Thoracic aorta (tissue), 2 donors: ENCODE measurements at regions not wholly inside any gene's neighbourhood (a gene's known extent, or its start where the extent isn't known, plus 50 kb on each side); places are given as distances from the start of the nearest gene placed in this dataset.

Source experiments
- ATAC-seq: fragments of 150-250 bp; one replicate; pipeline ENCODE4 v1.8.0; 2017; ENCODE audit warnings: low read depth; ENCODE audit not compliant: insufficient number of reproducible peaks, low FRiP score
- DNase-seq: peaks from one replicate; pipeline ENCODE4 v3.0.0-alpha.2; 2020; ENCODE audit warnings: low spot score
- H3K27ac ChIP-seq, 2 donors: fragments of 200-600 bp; sonication (generic); 1 replicate in 1 of 2; 2 replicates in 1 of 2; pipeline ENCODE4 v1.5.1; 2016; ENCODE audit warnings: mild to moderate bottlenecking in 2 of 2, moderate library complexity in 2 of 2
- H3K27me3 ChIP-seq: fragments of 200-600 bp; sonication (generic); replicated peaks from 2 replicates; pipeline ENCODE4 v1.6.0; 2016; ENCODE audit warnings: mild to moderate bottlenecking; ENCODE audit not compliant: insufficient read depth
- H3K36me3 ChIP-seq: fragments of 200-600 bp; sonication (generic); one replicate; pipeline ENCODE4 v1.5.1; 2016
- H3K4me1 ChIP-seq, 2 donors: fragments of 200-600 bp; sonication (generic); 1 replicate in 1 of 2; 2 replicates in 1 of 2; pipeline versions ENCODE4 v1.5.1 to v1.6.0; 2016; ENCODE audit warnings: low read depth in 2 of 2, mild to moderate bottlenecking in 1 of 2; ENCODE audit not compliant: control insufficient read depth in 1 of 2
- H3K4me3 ChIP-seq: fragments of 200-600 bp; sonication (generic); 2 replicates; pipeline ENCODE4 v1.5.1; 2016; ENCODE audit warnings: mild to moderate bottlenecking
- H3K9me3 ChIP-seq: fragments of 200-600 bp; sonication (generic); 2 replicates; pipeline ENCODE4 v1.5.1; 2016
- TF ChIP-seq, protein P1 (sequence below): fragments of 200-600 bp; sonication (generic); IDR thresholded peaks from one replicate; pipeline ENCODE4 v1.5.1; 2019; ENCODE audit warnings: antibody characterized with exemption

- Histone ChIP-seq H3K4me3 (no peak overlapping the region), H3K27ac (no peak overlapping the region), H3K4me1 (no peaks in the 10 kb centered on the region), H3K36me3 (no peaks in the 10 kb centered on the region), H3K9me3 (no peaks in the 10 kb centered on the region), H3K27me3 (no peaks in the 10 kb centered on the region)
- TF ChIP-seq, protein P1, sequence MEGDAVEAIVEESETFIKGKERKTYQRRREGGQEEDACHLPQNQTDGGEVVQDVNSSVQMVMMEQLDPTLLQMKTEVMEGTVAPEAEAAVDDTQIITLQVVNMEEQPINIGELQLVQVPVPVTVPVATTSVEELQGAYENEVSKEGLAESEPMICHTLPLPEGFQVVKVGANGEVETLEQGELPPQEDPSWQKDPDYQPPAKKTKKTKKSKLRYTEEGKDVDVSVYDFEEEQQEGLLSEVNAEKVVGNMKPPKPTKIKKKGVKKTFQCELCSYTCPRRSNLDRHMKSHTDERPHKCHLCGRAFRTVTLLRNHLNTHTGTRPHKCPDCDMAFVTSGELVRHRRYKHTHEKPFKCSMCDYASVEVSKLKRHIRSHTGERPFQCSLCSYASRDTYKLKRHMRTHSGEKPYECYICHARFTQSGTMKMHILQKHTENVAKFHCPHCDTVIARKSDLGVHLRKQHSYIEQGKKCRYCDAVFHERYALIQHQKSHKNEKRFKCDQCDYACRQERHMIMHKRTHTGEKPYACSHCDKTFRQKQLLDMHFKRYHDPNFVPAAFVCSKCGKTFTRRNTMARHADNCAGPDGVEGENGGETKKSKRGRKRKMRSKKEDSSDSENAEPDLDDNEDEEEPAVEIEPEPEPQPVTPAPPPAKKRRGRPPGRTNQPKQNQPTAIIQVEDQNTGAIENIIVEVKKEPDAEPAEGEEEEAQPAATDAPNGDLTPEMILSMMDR = no peak
- ATAC-seq = no peak
- DNase-seq = no peak
Observed at GRCh38 chr2:137837830-137838229, 126.4 kb upstream of the HNMT start.

GRCh38 chr2:137838255-137839092 is 125.8 kb upstream of the HNMT start:
- Histone ChIP-seq H3K9me3 (no peaks in the 10 kb centered on the region), H3K27ac (no peak overlapping the region), H3K27me3 (no peaks in the 10 kb centered on the region), H3K4me1 (no peaks in the 10 kb centered on the region), H3K36me3 (no peaks in the 10 kb centered on the region), H3K4me3 (no peak overlapping the region)
- ATAC-seq (no peak), DNase-seq (no peak)
- TF ChIP-seq, protein P1 = peak; percentile 69

DNA sequence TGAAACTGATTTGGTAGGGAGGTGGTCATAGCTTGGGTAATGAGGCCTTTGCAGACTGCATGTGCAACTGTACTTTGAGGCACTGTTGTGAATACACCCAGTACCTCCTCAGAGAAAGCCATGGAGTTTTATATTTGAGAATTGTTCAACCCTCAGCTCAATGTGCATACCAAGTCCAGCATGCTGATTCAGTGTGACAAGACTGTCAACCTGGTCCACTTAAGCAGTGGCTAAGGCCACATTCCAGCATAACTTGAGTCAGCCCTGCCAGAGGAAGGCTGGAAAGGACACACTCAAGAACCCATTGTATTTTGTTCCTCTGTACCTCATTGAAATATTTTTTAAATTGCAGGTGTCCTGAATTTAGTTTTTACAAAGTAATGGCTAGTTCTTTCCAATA is 121.8 kb upstream of the HNMT start:
- no peaks in the 10 kb centered on the region for H3K27me3 ChIP-seq
- ATAC-seq = no peak
- H3K27ac ChIP-seq = no peak overlapping the region
- TF ChIP-seq, protein P1 = no peak
- H3K9me3 ChIP-seq = peaks cover 4% of the 10 kb centered on the region
- no peaks in the 10 kb centered on the region for H3K4me1 ChIP-seq
- no peak for DNase-seq
- H3K4me3 ChIP-seq = no peak overlapping the region
- no peaks in the 10 kb centered on the region for H3K36me3 ChIP-seq

DNA sequence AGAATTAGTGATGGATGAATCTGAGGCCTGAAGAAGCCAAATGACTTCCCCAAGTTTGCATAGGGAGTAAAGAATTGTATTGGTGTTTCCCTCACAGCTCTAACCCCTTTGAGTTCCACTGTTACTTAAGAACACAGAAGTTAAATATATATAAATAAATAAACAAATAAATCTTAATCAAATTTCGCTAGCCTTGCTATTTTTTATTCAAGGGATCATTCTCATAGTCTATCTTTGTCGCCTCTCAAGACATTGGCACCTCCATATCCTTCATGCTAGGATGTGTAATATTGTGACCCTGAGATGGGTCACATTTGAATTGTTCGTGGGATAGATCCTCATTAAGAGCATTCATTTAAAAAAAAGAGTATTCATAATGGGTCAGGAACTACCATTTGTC is 121.3 kb upstream of the HNMT start:
- TF ChIP-seq, protein P1 = no peak
- no peaks in the 10 kb centered on the region for H3K4me1 ChIP-seq

GRCh38 chr2:137845422-137845821 is 118.9 kb upstream of the HNMT start:
- no peak overlapping the region for H3K27ac ChIP-seq
- H3K36me3 ChIP-seq = no peaks in the 10 kb centered on the region
- ATAC-seq = no peak
- H3K4me1 ChIP-seq = no peaks in the 10 kb centered on the region
- TF ChIP-seq, protein P1 = no peak
- H3K27me3 ChIP-seq = no peaks in the 10 kb centered on the region
- H3K9me3 ChIP-seq = peaks cover 4% of the 10 kb centered on the region
- DNase-seq = no peak
- H3K4me3 ChIP-seq = no peak overlapping the region

More for the DNA sequence above, 121.3 kb upstream of the HNMT start:
- Histone ChIP-seq H3K9me3 (peaks cover 4% of the 10 kb centered on the region), H3K36me3 (no peaks in the 10 kb centered on the region), H3K27me3 (no peaks in the 10 kb centered on the region), H3K27ac (no peak overlapping the region), H3K4me3 (no peak overlapping the region)
- no peak for DNase-seq
- ATAC-seq = no peak
